HEK293 (cell line): ENCODE measurements at regions not wholly inside any gene's neighbourhood (a gene's known extent, or its start where the extent isn't known, plus 50 kb on each side); places are given as distances from the start of the nearest gene placed in this dataset.
"Not testable (repeated sequence)": the region's sequence is repeated elsewhere in the genome, so short reads cannot be mapped to it uniquely, and the experiment has no call there.

Experiments used
- CTCF ChIA-PET: fragments of 350-600 bp; formaldehyde crosslinking; extraction: SDS; loops from one replicate; lab custom pipeline; 2021; ENCODE audit warnings: antibody characterized with exemption; lab: Yijun Ruan, JAX
- POLR2A ChIA-PET: fragments of 300-600 bp; formaldehyde crosslinking; extraction: SDS; loops from one replicate; lab custom pipeline; 2020; ENCODE audit warnings: antibody characterized with exemption, inconsistent platforms; lab: Yijun Ruan, JAX
- H3K27ac ChIP-seq: fragments of 200-500 bp; sonication (Bioruptor generic); 2 replicates; pipeline ENCODE4 v1.5.1; 2014; ENCODE audit warnings: low read depth, low read length, control low read depth, inconsistent platforms; ENCODE audit errors: extremely low read depth
- H3K36me3 ChIP-seq, 2 experiments: fragments of 200-500 bp in 1 of 2; sonication (Bioruptor generic) in 1 of 2; 1 replicate in 1 of 2; 2 replicates in 1 of 2; pipeline ENCODE4 v1.5.1; 2014 to 2017; ENCODE audit warnings: inconsistent platforms in 2 of 2, low read length in 2 of 2; ENCODE audit not compliant: control insufficient read depth in 2 of 2, insufficient read depth in 1 of 2
- H3K4me1 ChIP-seq: fragments of 200-500 bp; sonication (Bioruptor generic); 2 replicates; pipeline ENCODE4 v1.5.1; 2014; ENCODE audit warnings: mild to moderate bottlenecking, low read length, inconsistent platforms; ENCODE audit not compliant: control insufficient read depth, insufficient read depth
- H3K4me3 ChIP-seq: 2 replicates; pipeline ENCODE4 v1.5.1; 2011; ENCODE audit warnings: low read depth, mild to moderate bottlenecking, control low read depth, low read length, moderate library complexity
- H3K9me3 ChIP-seq: fragments of 200-500 bp; sonication (Bioruptor generic); 2 replicates; pipeline ENCODE4 v1.5.1; 2014; ENCODE audit warnings: low read depth, low read length, inconsistent platforms; ENCODE audit not compliant: control insufficient read depth, insufficient read depth
- KLF1 ChIP-seq: fragments of 450-650 bp; formaldehyde crosslinking; IDR thresholded peaks from 2 replicates; pipeline ENCODE4 v1.5.1; 2016; ENCODE audit warnings: missing biosample characterization, missing genetic modification characterization
- MZF1 ChIP-seq: fragments of 450-650 bp; formaldehyde crosslinking; IDR thresholded peaks from 2 replicates; pipeline ENCODE4 v1.5.1; 2017; ENCODE audit warnings: missing biosample characterization, missing genetic modification characterization, borderline replicate concordance
- OSR2 ChIP-seq: fragments of 450-650 bp; formaldehyde crosslinking; IDR thresholded peaks from 2 replicates; pipeline ENCODE4 v1.5.1; 2016; ENCODE audit warnings: missing biosample characterization, missing genetic modification characterization
- YY2 ChIP-seq: fragments of 450-650 bp; formaldehyde crosslinking; IDR thresholded peaks from 2 replicates; pipeline ENCODE4 v1.5.1; 2016; ENCODE audit warnings: missing biosample characterization, missing genetic modification characterization
- ZBTB11 ChIP-seq: fragments of 450-650 bp; formaldehyde crosslinking; conservative IDR thresholded peaks from 2 replicates; pipeline ENCODE4 v1.5.1; 2016; ENCODE audit warnings: low read depth, missing biosample characterization, missing genetic modification characterization
- ZBTB20 ChIP-seq: fragments of 450-650 bp; formaldehyde crosslinking; IDR thresholded peaks from 2 replicates; pipeline ENCODE4 v1.5.1; 2016; ENCODE audit warnings: missing biosample characterization, missing genetic modification characterization
- ZNF239 ChIP-seq: fragments of 450-650 bp; formaldehyde crosslinking; IDR thresholded peaks from 2 replicates; pipeline ENCODE4 v1.5.1; 2016; ENCODE audit warnings: missing biosample characterization, missing genetic modification characterization
- ZNF391 ChIP-seq: fragments of 450-650 bp; formaldehyde crosslinking; IDR thresholded peaks from 2 replicates; pipeline ENCODE4 v1.5.1; 2016; ENCODE audit warnings: low read depth, missing biosample characterization, missing genetic modification characterization, borderline replicate concordance
- ZNF426 ChIP-seq: fragments of 450-650 bp; formaldehyde crosslinking; IDR thresholded peaks from 2 replicates; pipeline ENCODE4 v1.5.1; 2017; ENCODE audit warnings: missing biosample characterization, missing genetic modification characterization, mild to moderate bottlenecking, inconsistent platforms, moderate library complexity
- ZNF501 ChIP-seq: fragments of 450-650 bp; formaldehyde crosslinking; IDR thresholded peaks from 2 replicates; pipeline ENCODE4 v1.5.1; 2016; ENCODE audit warnings: missing biosample characterization, missing genetic modification characterization
- ZNF529 ChIP-seq: fragments of 450-650 bp; formaldehyde crosslinking; IDR thresholded peaks from 2 replicates; pipeline ENCODE4 v1.5.1; 2017; ENCODE audit warnings: missing genetic modification characterization, missing biosample characterization; ENCODE audit not compliant: insufficient replicate concordance
- ZNF571 ChIP-seq: fragments of 450-650 bp; formaldehyde crosslinking; IDR thresholded peaks from 2 replicates; pipeline ENCODE4 v1.5.0; 2017; ENCODE audit warnings: missing biosample characterization, missing genetic modification characterization
- ZNF585B ChIP-seq: fragments of 450-650 bp; formaldehyde crosslinking; IDR thresholded peaks from 2 replicates; pipeline ENCODE4 v1.5.1; 2016; ENCODE audit warnings: missing biosample characterization, missing genetic modification characterization
- ZNF624 ChIP-seq: fragments of 450-650 bp; formaldehyde crosslinking; IDR thresholded peaks from 2 replicates; pipeline ENCODE4 v1.5.1; 2017; ENCODE audit warnings: missing biosample characterization, missing genetic modification characterization
- ZNF704 ChIP-seq: fragments of 450-650 bp; formaldehyde crosslinking; IDR thresholded peaks from 2 replicates; pipeline ENCODE4 v1.5.1; 2016; ENCODE audit warnings: missing biosample characterization, missing genetic modification characterization
- TF ChIP-seq, protein P1 (sequence below): fragments of 450-650 bp; formaldehyde crosslinking; IDR thresholded peaks from 2 replicates; pipeline ENCODE4 v1.5.1; 2017; ENCODE audit warnings: missing biosample characterization, missing genetic modification characterization
- TF ChIP-seq, protein P2 (sequence below): fragments of 450-650 bp; formaldehyde crosslinking; IDR thresholded peaks from 2 replicates; pipeline ENCODE4 v1.5.1; 2016; ENCODE audit warnings: missing biosample characterization, missing genetic modification characterization, borderline replicate concordance
- TF ChIP-seq, protein P3 (sequence below): fragments of 450-650 bp; formaldehyde crosslinking; IDR thresholded peaks from 2 replicates; pipeline ENCODE4 v1.5.1; 2017; ENCODE audit warnings: missing biosample characterization, missing genetic modification characterization

- TF ChIP-seq, protein P1, sequence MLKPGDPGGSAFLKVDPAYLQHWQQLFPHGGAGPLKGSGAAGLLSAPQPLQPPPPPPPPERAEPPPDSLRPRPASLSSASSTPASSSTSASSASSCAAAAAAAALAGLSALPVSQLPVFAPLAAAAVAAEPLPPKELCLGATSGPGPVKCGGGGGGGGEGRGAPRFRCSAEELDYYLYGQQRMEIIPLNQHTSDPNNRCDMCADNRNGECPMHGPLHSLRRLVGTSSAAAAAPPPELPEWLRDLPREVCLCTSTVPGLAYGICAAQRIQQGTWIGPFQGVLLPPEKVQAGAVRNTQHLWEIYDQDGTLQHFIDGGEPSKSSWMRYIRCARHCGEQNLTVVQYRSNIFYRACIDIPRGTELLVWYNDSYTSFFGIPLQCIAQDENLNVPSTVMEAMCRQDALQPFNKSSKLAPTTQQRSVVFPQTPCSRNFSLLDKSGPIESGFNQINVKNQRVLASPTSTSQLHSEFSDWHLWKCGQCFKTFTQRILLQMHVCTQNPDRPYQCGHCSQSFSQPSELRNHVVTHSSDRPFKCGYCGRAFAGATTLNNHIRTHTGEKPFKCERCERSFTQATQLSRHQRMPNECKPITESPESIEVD: no peak
- no peak for TF ChIP-seq ZBTB11 (tag by site-specific recombination)
These were observed 98.2 kb upstream of the CCNG1 start (continued) for GRCh38 chr5:163339148-163339547.

DNA sequence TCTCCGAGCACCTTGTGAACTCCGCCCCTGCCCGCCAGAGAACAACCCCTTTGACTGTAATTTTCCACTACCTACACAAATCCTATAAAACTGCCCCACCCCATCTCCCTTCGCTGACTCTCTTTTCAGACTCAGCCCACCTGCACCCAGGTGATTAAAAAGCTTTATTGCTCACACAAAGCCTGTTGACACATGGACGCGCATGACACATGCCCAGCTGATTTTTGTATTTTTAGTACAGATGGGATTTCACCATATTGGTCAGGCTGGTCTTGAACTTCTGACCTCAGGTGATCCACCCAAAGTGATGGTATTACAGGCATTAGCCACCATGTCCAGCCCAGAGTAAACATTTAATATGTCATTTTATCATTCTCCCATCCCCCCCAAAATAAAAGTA lies 97.0 kb upstream of the CCNG1 start:
- CTCF ChIA-PET: interaction anchor here (0.9 kb wide), 1 partner anchor 9 kb away, joined by 4 read pairs; no protein-coding TSS in a partner anchor
- H3K4me3 ChIP-seq, H3K9me3 ChIP-seq, H3K4me1 ChIP-seq, POLR2A ChIA-PET, H3K36me3 ChIP-seq, H3K27ac ChIP-seq: not testable (repeated sequence)

- Histone ChIP-seq H3K9me3 (no peaks in the 10 kb centered on the region), H3K4me3 (no peak overlapping the region), H3K27ac (no peak overlapping the region), H3K36me3 (no peaks in the 10 kb centered on the region), H3K4me1 (no peaks in the 10 kb centered on the region)
- POLR2A ChIA-PET: no interaction called here
- TF ChIP-seq ZNF391 (no peak), ZNF239 (tag by site-specific recombination) (no peak), ZNF571 (no peak), OSR2 (no peak), ZNF624 (tag by site-specific recombination) (no peak), ZBTB20 (tag by site-specific recombination) (no peak), ZNF704 (tag by site-specific recombination) (no peak), ZNF501 (tag by site-specific recombination) (no peak), ZNF585B (tag by site-specific recombination) (no peak), ZNF529 (tag by site-specific recombination) (no peak), MZF1 (no peak), YY2 (tag by site-specific recombination) (no peak), ZNF426 (tag by site-specific recombination) (no peak), KLF1 (no peak)
- TF ChIP-seq, protein P2, sequence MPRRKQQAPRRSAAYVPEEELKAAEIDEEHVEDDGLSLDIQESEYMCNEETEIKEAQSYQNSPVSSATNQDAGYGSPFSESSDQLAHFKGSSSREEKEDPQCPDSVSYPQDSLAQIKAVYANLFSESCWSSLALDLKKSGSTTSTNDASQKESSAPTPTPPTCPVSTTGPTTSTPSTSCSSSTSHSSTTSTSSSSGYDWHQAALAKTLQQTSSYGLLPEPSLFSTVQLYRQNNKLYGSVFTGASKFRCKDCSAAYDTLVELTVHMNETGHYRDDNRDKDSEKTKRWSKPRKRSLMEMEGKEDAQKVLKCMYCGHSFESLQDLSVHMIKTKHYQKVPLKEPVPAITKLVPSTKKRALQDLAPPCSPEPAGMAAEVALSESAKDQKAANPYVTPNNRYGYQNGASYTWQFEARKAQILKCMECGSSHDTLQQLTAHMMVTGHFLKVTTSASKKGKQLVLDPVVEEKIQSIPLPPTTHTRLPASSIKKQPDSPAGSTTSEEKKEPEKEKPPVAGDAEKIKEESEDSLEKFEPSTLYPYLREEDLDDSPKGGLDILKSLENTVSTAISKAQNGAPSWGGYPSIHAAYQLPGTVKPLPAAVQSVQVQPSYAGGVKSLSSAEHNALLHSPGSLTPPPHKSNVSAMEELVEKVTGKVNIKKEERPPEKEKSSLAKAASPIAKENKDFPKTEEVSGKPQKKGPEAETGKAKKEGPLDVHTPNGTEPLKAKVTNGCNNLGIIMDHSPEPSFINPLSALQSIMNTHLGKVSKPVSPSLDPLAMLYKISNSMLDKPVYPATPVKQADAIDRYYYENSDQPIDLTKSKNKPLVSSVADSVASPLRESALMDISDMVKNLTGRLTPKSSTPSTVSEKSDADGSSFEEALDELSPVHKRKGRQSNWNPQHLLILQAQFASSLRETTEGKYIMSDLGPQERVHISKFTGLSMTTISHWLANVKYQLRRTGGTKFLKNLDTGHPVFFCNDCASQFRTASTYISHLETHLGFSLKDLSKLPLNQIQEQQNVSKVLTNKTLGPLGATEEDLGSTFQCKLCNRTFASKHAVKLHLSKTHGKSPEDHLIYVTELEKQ: no peak
- TF ChIP-seq, protein P3, sequence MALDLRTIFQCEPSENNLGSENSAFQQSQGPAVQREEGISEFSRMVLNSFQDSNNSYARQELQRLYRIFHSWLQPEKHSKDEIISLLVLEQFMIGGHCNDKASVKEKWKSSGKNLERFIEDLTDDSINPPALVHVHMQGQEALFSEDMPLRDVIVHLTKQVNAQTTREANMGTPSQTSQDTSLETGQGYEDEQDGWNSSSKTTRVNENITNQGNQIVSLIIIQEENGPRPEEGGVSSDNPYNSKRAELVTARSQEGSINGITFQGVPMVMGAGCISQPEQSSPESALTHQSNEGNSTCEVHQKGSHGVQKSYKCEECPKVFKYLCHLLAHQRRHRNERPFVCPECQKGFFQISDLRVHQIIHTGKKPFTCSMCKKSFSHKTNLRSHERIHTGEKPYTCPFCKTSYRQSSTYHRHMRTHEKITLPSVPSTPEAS (tag by site-specific recombination): no peak
- TF ChIP-seq, all 188 proteins: peak for 0
- CTCF ChIA-PET: no interaction called here
These were observed 95.1 kb upstream of the CCNG1 start for GRCh38 chr5:163342306-163342705.
